OCI-LY7 (cell line): ENCODE measurements at regions not wholly inside any gene's neighbourhood (a gene's known extent, or its start where the extent isn't known, plus 50 kb on each side); places are given as distances from the start of the nearest gene placed in this dataset.

Source experiments
- CTCF ChIP-seq: fragments of 200-600 bp; sonication (generic); conservative IDR thresholded peaks from 2 replicates; pipeline ENCODE4 v1.5.1; 2014; ENCODE audit warnings: mild to moderate bottlenecking, antibody characterized with exemption, low read length, moderate library complexity, mixed read lengths
- EZH2phosphoT487 ChIP-seq: fragments of 200-600 bp; sonication (generic); IDR thresholded peaks from 2 replicates; pipeline ENCODE4 v1.6.1; 2018; ENCODE audit warnings: low read depth, borderline replicate concordance, mild to moderate bottlenecking, mixed run types, antibody characterized with exemption, low read length, moderate library complexity, mixed read lengths

DNA sequence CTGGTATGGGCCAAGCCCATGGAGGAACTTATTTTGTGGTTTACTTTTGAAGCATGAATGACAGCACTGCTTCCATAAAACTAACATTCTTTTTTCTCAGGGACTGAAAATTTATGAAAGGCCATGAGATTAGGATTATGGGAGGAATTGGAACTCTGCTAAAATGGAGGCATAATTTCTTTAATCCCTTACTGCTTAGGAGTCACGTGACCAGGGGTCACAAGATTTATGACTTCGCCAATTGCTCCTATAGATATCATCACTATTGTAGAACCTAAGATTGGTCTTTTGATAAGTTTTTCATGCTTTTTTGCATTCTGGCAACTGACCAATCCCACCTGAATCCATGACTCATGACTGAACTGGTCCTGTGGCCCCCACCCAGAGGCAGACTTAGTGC, 495.7 kb upstream of the VRK2 start:
- TF ChIP-seq CTCF (no peak), EZH2phosphoT487 (no peak)
